Endothelial cell of umbilical vein (primary cell): ENCODE measurements at regions not wholly inside any gene's neighbourhood (a gene's known extent, or its start where the extent isn't known, plus 50 kb on each side); places are given as distances from the start of the nearest gene placed in this dataset.

Experiments
- BruUV-seq: library from RNA; stranded (reverse); fragments of 400-500 nt; replicated peaks from 2 replicates; lab custom pipeline; 2021; lab: Mats Ljungman, UMichigan
- CTCF ChIA-PET: fragments of 300-600, 350-600 bp; sonication (Branson Sonifier 250); formaldehyde crosslinking; loops from one replicate; lab custom pipeline; 2021; ENCODE audit warnings: antibody characterized with exemption, inconsistent platforms; lab: Charles Lee
- POLR2A ChIA-PET: fragments of 300-600, 350-600 bp; sonication (Branson Sonifier 250); formaldehyde crosslinking; loops from one replicate; lab custom pipeline; 2021; ENCODE audit warnings: antibody characterized with exemption, inconsistent platforms; lab: Charles Lee
- DNase-seq: peaks from one replicate; pipeline ENCODE4 v3.0.0-alpha.2; 2011; ENCODE audit warnings: low read depth, low spot score
- FAIRE-seq: peaks from 2 replicates; lab custom pipeline; 2011; peaks lifted over from hg19 to GRCh38; lab: Jason Lieb, UNC
- H2AFZ ChIP-seq: 2 replicates; pipeline ENCODE4 v1.6.0; 2012; ENCODE audit warnings: low read depth, low read length, control low read depth, inconsistent platforms
- H3K27ac ChIP-seq: 2 replicates; pipeline ENCODE4 v1.5.1; 2011; ENCODE audit warnings: low read depth, mild to moderate bottlenecking, control low read depth, low read length, moderate library complexity; ENCODE audit not compliant: insufficient read depth
- H3K27me3 ChIP-seq, 2 experiments: 2 replicates each; pipeline versions ENCODE4 v1.6.0 to v1.6.1; 2011; ENCODE audit warnings: low read length in 2 of 2, mixed read lengths in 1 of 2; ENCODE audit not compliant: control insufficient read depth in 2 of 2, insufficient read depth in 2 of 2
- H3K36me3 ChIP-seq, 2 experiments: 2 replicates in 1 of 2; 3 replicates in 1 of 2; pipeline ENCODE4 v1.5.1; 2011; ENCODE audit warnings: low read length in 2 of 2, mild to moderate bottlenecking in 1 of 2, moderate library complexity in 1 of 2; ENCODE audit not compliant: control insufficient read depth in 2 of 2, insufficient read depth in 2 of 2; ENCODE audit errors: extremely low read depth in 1 of 2
- H3K4me1 ChIP-seq: 3 replicates; pipeline ENCODE4 v1.5.1; 2011; ENCODE audit warnings: mild to moderate bottlenecking, low read length; ENCODE audit not compliant: control insufficient read depth, insufficient read depth; ENCODE audit errors: extremely low read depth
- H3K4me2 ChIP-seq: 2 replicates; pipeline ENCODE4 v1.6.1; 2011; ENCODE audit warnings: low read length, control low read depth, mixed read lengths; ENCODE audit not compliant: insufficient read depth
- H3K4me3 ChIP-seq, 3 experiments: fragments of 200-600 bp in 1 of 3; sonication (generic), shearing (Covaris generic) in 1 of 3; replicated peaks in 1 of 3; 2 replicates each; pipeline ENCODE4 v1.5.1; 2011 to 2016; ENCODE audit warnings: control low read depth in 3 of 3, low read length in 3 of 3, mild to moderate bottlenecking in 2 of 3, inconsistent platforms in 1 of 3, low read depth in 1 of 3, moderate library complexity in 1 of 3; ENCODE audit not compliant: insufficient read depth in 1 of 3
- H3K79me2 ChIP-seq: 2 replicates; pipeline ENCODE4 v1.6.0; 2012; ENCODE audit warnings: low read length, inconsistent platforms; ENCODE audit not compliant: control insufficient read depth, insufficient read depth
- H3K9ac ChIP-seq: replicated peaks from 2 replicates; pipeline ENCODE3; 2011; ENCODE audit warnings: low read length, control low read depth; ENCODE audit not compliant: insufficient read depth; ENCODE audit errors: extremely low read depth
- H3K9me1 ChIP-seq: replicated peaks from 3 replicates; pipeline ENCODE4 v1.6.0; 2011; ENCODE audit warnings: mild to moderate bottlenecking, low read length; ENCODE audit not compliant: control insufficient read depth, insufficient read depth; ENCODE audit errors: extremely low read depth
- H3K9me3 ChIP-seq: replicated peaks from 2 replicates; pipeline ENCODE4 v1.5.1; 2012; ENCODE audit warnings: low read length, inconsistent platforms; ENCODE audit not compliant: control insufficient read depth, insufficient read depth
- H4K20me1 ChIP-seq: replicated peaks from 2 replicates; pipeline ENCODE3; 2011; ENCODE audit warnings: mild to moderate bottlenecking, low read length; ENCODE audit not compliant: control insufficient read depth, insufficient read depth; ENCODE audit errors: extremely low read depth
- CTCF ChIP-seq, 2 donors: IDR thresholded peaks; 1 replicate in 1 of 2; 2 replicates in 1 of 2; pipeline ENCODE4 v1.5.1; 2011; ENCODE audit warnings: low read length in 2 of 2, mild to moderate bottlenecking in 2 of 2, moderate library complexity in 2 of 2, control low read depth in 1 of 2, inconsistent platforms in 1 of 2, low read depth in 1 of 2; ENCODE audit not compliant: insufficient read depth in 1 of 2; ENCODE audit errors: extremely low read depth in 1 of 2
- EZH2 ChIP-seq: IDR thresholded peaks from 2 replicates; pipeline ENCODE4 v1.6.1; 2012; ENCODE audit warnings: borderline replicate concordance, low read depth, mild to moderate bottlenecking, moderate library complexity, low read length, inconsistent platforms; ENCODE audit not compliant: severe bottlenecking
- FOS ChIP-seq: IDR thresholded peaks from 2 replicates; pipeline ENCODE4 v1.6.1; 2011; ENCODE audit warnings: mild to moderate bottlenecking, low read length, moderate library complexity, borderline replicate concordance; ENCODE audit not compliant: insufficient read depth
- GATA2 ChIP-seq: IDR thresholded peaks from 2 replicates; pipeline ENCODE4 v1.7.0; 2011; ENCODE audit warnings: low read depth, mild to moderate bottlenecking, moderate library complexity, mixed read lengths, low read length; ENCODE audit not compliant: insufficient read length, insufficient read depth
- JUN ChIP-seq: IDR thresholded peaks from 2 replicates; pipeline ENCODE4 v1.6.1; 2011; ENCODE audit warnings: borderline replicate concordance, low read depth; ENCODE audit not compliant: insufficient read length, insufficient read depth
- MAX ChIP-seq: IDR thresholded peaks from 2 replicates; pipeline ENCODE4 v1.6.1; 2011; ENCODE audit not compliant: insufficient read depth, insufficient read length
- MYC ChIP-seq: IDR thresholded peaks from one replicate; pipeline ENCODE4 v1.6.1; 2011; ENCODE audit warnings: mild to moderate bottlenecking, low read depth, low read length
- POLR2A ChIP-seq: IDR thresholded peaks from 2 replicates; pipeline ENCODE4 v1.6.1; 2012; ENCODE audit warnings: low read depth, mild to moderate bottlenecking, control low read depth, low read length
- POLR2AphosphoS5 ChIP-seq: IDR thresholded peaks from 2 replicates; pipeline ENCODE4 v1.6.1; 2012; ENCODE audit warnings: low read depth, mild to moderate bottlenecking, control low read depth, low read length, moderate library complexity; ENCODE audit not compliant: insufficient read depth
- dilution Hi-C: fragments of 300-500 bp; cut with MboI; formaldehyde crosslinking; loops from one replicate; pipeline ENCODE4 v1.15.0; 2019; ENCODE audit warnings: low sequenced_read_pairs; ENCODE audit not compliant: extremely low pct_ligation_motif_present
- intact Hi-C: fragments of 100-400 bp; cut with micrococcal nuclease; formaldehyde crosslinking; loops from one replicate; pipeline ENCODE4 v1.10.0; 2022

GRCh38 chr15:62867844-62868243, 174.7 kb upstream of the TPM1 start:
- Histone ChIP-seq H3K36me3 (no peaks in the 10 kb centered on the region), H3K9me3 (no peaks in the 10 kb centered on the region), H3K4me1 (no peaks in the 10 kb centered on the region), H3K27me3 (no peaks in the 10 kb centered on the region), H3K4me3 (no peak overlapping the region), H3K9ac (no peak overlapping the region), H3K27ac (no peak overlapping the region), H3K79me2 (no peaks in the 10 kb centered on the region), H2AFZ (no peak overlapping the region), H3K9me1 (no peaks in the 10 kb centered on the region), H4K20me1 (no peaks in the 10 kb centered on the region), H3K4me2 (no peak overlapping the region)
- TF ChIP-seq CTCF (IDR thresholded peaks at IDR 0.05; ENCODE audit: extremely low read depth in 1 of 2, insufficient read depth in 1 of 2, low read depth in 1 of 2, low read length in 2 of 2) (no peak), JUN (no peak), FOS (no peak), POLR2AphosphoS5 (no peak), MYC (no peak), POLR2A (no peak), MAX (no peak), EZH2 (no peak), GATA2 (no peak)
- POLR2A ChIA-PET: no interaction called here
- CTCF ChIA-PET: interaction anchor here (1.4 kb wide), 1 partner anchor 19 kb away, joined by 3 read pairs; no protein-coding TSS in a partner anchor
- dilution Hi-C loops (no loop called here), intact Hi-C loops (no loop called here)
- no TSS peak for BruUV-seq
- FAIRE-seq (no peak), DNase-seq (no peak)
